Lower leg skin (tissue), 4 donors: ENCODE measurements at regions not wholly inside any gene's neighbourhood (a gene's known extent, or its start where the extent isn't known, plus 50 kb on each side); places are given as distances from the start of the nearest gene placed in this dataset.
"Not testable (repeated sequence)": the region's sequence is repeated elsewhere in the genome, so short reads cannot be mapped to it uniquely, and the experiment has no call there.

Source experiments
- DNase-seq, 2 donors: peaks; one replicate each; pipeline ENCODE4 v3.0.0-alpha.2; 2019; ENCODE audit warnings: low spot score in 2 of 2
- H3K4me3 ChIP-seq: fragments of 200-600 bp; sonication (generic); 2 replicates; pipeline ENCODE4 v1.5.1; 2017; ENCODE audit warnings: mild to moderate bottlenecking, low read depth; ENCODE audit not compliant: poor library complexity, severe bottlenecking
- POLR2A ChIP-seq, 2 donors: fragments of 450-650 bp; IDR thresholded peaks; one replicate each; pipeline ENCODE4 v1.6.1; 2016 to 2017; ENCODE audit warnings: antibody characterized with exemption in 2 of 2, mild to moderate bottlenecking in 1 of 2, moderate library complexity in 1 of 2
- WGBS, 2 donors: methylation state at CpG; one replicate each; pipeline ENCODE4 v1.1.5; 2018; 5-methylcytosine and 5-hydroxymethylcytosine counted together
- intact Hi-C: fragments of 100-400 bp; cut with DNase I; formaldehyde crosslinking; loops from one replicate; pipeline ENCODE4 v1.15.0; 2023; ENCODE audit warnings: low total_unique reads
- TF ChIP-seq, protein P1 (sequence below), 3 donors: fragments of 450-650 bp; IDR thresholded peaks; one replicate each; pipeline ENCODE4 v1.5.1; 2016; ENCODE audit warnings: antibody characterized with exemption in 3 of 3, mild to moderate bottlenecking in 3 of 3, moderate library complexity in 2 of 3

DNA sequence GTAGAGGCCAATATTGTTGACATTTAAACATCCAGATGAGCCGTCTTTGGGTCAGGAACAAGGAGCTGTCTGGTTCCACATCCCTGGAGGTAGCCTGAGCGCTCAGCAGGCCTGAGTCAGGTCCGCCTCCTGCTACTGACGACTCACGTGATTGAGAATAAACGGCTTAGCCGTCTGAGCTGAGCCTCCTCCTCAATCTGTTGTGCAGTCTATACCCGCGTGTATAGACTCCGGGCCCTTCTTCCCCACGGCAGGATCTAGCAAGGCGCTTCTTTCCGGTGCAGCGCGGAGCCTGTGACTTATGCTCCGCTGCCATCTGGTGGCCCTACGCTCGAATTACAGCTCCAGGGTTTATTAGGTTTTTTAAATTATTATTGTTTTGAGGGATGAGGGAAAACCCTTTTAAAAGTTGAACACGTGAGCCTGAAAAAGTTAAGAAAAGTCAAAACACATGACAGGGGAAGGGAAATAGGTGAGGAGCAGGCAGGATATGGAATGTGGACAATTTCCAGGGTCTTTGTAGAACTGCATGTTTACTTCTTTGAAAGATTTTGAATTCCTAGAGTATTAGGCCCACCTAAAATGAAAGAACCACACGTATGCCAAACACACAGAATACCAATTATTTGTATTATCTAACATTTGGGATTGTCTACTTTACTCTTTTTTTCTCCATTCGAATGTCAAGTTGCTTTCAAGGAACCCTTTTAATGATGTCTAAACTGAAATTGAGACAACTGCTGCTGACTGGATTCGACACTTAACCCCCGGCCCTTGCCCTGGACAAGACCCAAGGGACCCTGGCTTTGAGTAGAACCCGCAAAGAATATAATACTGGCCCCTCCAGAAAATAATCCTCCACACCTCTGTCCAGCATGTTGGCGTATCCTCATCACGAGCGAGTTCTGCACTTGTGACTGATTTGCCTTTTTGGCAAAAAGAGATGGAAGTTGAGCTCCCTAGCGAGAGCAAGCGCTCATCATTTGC, 112.4 kb upstream of the ZNF236 start:
- 39 to 40% methylated on average over 29 of the region's 29 CpGs for WGBS, 2 donors
- intact Hi-C loops = loop anchor here (5.0 kb wide), 1 partner anchor 308 kb away; no protein-coding TSS in a partner anchor
- TF ChIP-seq, protein P1, sequence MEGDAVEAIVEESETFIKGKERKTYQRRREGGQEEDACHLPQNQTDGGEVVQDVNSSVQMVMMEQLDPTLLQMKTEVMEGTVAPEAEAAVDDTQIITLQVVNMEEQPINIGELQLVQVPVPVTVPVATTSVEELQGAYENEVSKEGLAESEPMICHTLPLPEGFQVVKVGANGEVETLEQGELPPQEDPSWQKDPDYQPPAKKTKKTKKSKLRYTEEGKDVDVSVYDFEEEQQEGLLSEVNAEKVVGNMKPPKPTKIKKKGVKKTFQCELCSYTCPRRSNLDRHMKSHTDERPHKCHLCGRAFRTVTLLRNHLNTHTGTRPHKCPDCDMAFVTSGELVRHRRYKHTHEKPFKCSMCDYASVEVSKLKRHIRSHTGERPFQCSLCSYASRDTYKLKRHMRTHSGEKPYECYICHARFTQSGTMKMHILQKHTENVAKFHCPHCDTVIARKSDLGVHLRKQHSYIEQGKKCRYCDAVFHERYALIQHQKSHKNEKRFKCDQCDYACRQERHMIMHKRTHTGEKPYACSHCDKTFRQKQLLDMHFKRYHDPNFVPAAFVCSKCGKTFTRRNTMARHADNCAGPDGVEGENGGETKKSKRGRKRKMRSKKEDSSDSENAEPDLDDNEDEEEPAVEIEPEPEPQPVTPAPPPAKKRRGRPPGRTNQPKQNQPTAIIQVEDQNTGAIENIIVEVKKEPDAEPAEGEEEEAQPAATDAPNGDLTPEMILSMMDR (IDR thresholded peaks at IDR 0.05) = peak in 1 of 3 donors; percentile 82
- no peak for TF ChIP-seq POLR2A (IDR thresholded peaks at IDR 0.05)

DNA sequence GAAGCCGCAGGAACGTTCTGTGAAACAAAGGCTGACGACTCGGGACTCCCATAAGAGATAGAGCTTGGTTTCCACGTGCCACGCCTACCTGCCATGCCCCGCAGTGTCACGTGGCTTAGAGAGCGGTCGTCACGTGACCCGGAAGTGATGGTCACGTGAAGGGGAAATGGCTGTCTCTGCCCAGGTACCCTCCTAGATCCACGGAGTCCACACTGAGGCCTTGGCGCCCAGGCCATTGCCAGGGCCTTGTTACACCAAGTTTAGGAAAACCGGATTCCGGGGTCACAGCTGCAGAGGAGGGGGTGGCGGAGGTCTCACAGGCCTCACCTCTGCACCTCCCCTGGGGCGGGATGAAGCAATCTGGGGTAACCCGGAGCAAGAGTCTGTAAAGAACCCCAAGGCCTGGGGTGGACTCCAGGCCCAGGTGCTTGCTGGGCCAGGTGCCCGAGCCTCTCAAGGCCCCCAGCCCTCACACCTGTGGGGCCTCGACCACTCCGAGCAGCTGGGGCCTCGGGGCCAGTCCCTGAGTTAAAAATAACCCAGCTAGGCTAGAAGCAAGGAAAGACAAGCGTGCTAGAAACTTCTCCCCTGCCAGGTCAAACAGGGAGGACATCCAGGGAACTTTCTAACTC, 113.5 kb upstream of the ZNF236 start:
- TF ChIP-seq, protein P1 (IDR thresholded peaks at IDR 0.05) = no peak
- no peak for TF ChIP-seq POLR2A (IDR thresholded peaks at IDR 0.05)
- no peak overlapping the region for H3K4me3 ChIP-seq
- WGBS, 2 donors = 95% methylated on average over 25 of the region's 25 CpGs
- peak in 1 of 2 donors; percentile 74 for DNase-seq
- intact Hi-C loops = loop anchor here (5.0 kb wide), 1 partner anchor 307 kb away; no protein-coding TSS in a partner anchor

More for the DNA sequence above, 112.4 kb upstream of the ZNF236 start:
- DNase-seq = peak; percentile 41 to 92
- H3K4me3 ChIP-seq = no peak overlapping the region

DNA sequence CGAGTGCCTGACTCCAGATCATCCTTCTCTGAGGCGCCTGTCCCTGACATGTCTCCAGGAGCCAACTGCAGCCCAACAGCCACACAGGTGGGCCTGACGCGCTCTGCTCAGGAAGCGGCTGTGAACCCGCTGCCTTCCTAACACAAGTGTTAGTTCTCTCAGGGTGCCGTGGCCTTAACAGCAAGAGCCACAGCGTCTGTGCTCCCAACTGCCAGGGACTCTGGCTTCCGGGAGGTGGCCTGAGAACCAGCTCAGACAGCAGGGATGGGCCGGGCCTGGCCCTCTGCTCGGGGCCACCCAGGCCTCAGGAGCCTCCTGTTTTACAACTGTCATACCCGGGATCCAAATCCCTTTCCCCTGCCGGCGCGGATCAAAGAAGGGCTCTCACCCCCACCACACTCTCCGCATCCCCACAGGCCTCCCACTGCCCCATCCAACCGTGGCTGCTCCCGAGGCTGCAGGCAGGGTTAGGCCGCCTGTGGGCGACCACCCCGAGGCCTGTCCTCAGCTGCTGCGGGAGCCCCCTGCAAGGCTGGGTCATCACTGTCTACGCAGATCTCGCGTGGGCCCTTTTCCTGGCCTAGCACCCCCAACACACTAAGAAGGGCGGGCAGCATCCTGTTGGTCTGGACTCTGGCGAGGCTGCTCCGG, 114.2 kb upstream of the ZNF236 start:
- WGBS, 2 donors = 94 to 95% methylated on average over 22 to 26 of the region's 28 CpGs
- H3K4me3 ChIP-seq = no peak overlapping the region
- DNase-seq = peak in 1 of 2 donors; percentile 67
- intact Hi-C loops = loop anchor here (5.0 kb wide), 1 partner anchor 306 kb away; no protein-coding TSS in a partner anchor
- TF ChIP-seq, protein P1 (IDR thresholded peaks at IDR 0.05) = no peak
- TF ChIP-seq POLR2A (IDR thresholded peaks at IDR 0.05) = no peak

DNA sequence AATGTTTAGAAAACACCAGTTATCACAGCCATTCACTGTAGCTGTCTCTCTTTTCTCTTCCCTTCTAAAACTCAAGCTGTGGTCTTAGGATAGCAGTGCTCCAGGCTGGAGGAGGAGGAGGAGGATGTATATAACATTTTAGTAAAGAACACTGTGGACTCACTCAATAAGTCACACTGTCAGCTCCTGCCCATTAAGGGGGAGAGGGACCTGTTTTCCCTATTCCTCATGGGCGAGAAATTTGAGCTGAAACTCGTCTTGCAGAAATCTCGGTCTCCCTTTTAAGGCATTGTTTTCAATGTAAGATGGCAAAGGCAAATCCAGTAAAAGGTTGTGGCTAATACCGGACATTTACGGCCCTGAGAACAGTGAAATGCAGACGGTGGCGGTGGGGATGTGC, 114.8 kb upstream of the ZNF236 start:
- 91 to 94% methylated on average over 7 of the region's 7 CpGs for WGBS, 2 donors
- TF ChIP-seq POLR2A (IDR thresholded peaks at IDR 0.05) = no peak
- TF ChIP-seq, protein P1 (IDR thresholded peaks at IDR 0.05) = no peak
- no peak for DNase-seq
- no peak overlapping the region for H3K4me3 ChIP-seq
- intact Hi-C loops = loop anchor here (5.0 kb wide), 1 partner anchor 305 kb away; no protein-coding TSS in a partner anchor

DNA sequence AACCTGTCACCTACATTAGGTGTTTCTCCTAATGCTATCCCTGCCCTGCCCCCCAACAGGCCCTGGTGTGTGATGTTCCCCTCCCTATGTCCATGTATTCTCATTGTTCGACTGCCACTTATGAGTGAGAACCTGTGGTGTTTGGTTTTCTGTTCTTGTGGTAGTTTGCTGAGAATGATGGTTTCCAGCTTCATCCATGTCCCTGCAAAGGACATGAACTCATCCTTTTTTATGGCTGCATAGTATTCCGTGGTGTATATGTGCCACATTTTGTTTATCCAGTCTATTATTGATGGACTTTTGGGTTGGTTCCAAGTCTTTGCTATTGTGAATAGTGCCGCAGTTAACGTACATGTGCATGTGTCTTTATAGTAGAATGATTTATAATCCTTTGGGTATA, 117.8 kb upstream of the ZNF236 start:
- DNase-seq, intact Hi-C loops, H3K4me3 ChIP-seq: not testable (repeated sequence)
- 89 to 96% methylated on average over 4 of the region's 4 CpGs for WGBS, 2 donors
